GM18858 (cell line): ENCODE measurements at regions not wholly inside any gene's neighbourhood (a gene's known extent, or its start where the extent isn't known, plus 50 kb on each side); places are given as distances from the start of the nearest gene placed in this dataset.

Experiments used
- ATAC-seq: cut with Tn5 transposase; IDR thresholded peaks from one replicate; pipeline ENCODE4 v1.9.1; 2021; ENCODE audit not compliant: unreplicated experiment

DNA sequence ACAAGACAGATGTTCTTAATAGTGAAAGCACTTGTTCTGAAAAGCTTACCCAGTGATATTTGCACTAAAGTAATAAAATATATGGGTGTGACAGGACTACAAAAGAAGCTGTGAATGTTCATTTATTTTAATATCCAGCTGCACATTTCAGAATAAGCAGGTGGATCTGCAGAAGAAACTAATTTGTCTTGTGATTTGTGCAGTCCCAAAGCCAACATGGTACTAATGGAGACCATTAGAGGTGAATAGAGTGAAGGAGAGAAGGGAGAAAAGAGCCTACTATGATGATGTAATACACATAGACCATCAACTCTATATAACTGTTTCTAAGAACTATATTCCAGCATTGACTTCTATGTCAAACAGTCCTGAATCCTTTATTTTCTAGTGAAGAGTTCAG lies 362.8 kb downstream of the ISL1 start:
- no peak for ATAC-seq

DNA sequence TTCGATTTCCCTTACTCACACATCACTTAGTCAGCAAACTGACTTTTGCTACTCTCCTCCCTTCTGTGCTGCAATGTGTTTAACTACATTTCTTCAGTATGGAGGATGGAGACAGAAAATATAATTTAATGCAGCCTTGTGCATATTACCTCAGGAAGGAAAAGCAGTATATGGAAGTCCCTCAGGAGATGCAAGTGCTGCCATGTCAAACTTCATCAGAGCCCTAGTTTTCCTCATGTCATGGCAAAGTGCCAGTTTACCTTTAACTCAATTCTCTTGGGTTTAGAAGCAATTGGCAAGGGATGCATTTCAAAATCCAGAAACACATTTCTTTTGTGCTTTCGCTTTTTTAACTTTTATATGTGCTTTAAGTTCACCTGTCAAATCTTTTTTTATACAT lies 365.4 kb downstream of the ISL1 start:
- ATAC-seq: no peak
